CD4-positive, alpha-beta T cell (primary cell): ENCODE measurements at regions not wholly inside any gene's neighbourhood (a gene's known extent, or its start where the extent isn't known, plus 50 kb on each side); places are given as distances from the start of the nearest gene placed in this dataset.

Source experiments
- ATAC-seq: fragments of 200-7000 bp; cut with Tn5 transposase; one replicate; pipeline ENCODE4 v1.10.0; 2022; ENCODE audit warnings: mild to moderate bottlenecking; ENCODE audit not compliant: poor library complexity
- CTCF ChIA-PET: fragments of 350-600 bp; sonication (Branson Sonifier 250); formaldehyde crosslinking; loops from one replicate; lab custom pipeline; 2021; ENCODE audit warnings: antibody characterized with exemption, inconsistent platforms; lab: Charles Lee
- POLR2A ChIA-PET: fragments of 350-600 bp; sonication (Branson Sonifier 250); formaldehyde crosslinking; loops from one replicate; lab custom pipeline; 2021; ENCODE audit warnings: antibody characterized with exemption, inconsistent platforms; lab: Charles Lee
- DNase-seq, 14 experiments: peaks; one replicate each; pipeline ENCODE4 v3.0.0-alpha.2; 2013 to 2020; ENCODE audit warnings: mixed read lengths in 2 of 14
- H3K27ac ChIP-seq, 2 donors: one replicate each; pipeline versions ENCODE4 v1.5.1 to v1.7.0; 2013; ENCODE audit warnings: low read length in 2 of 2, low read depth in 1 of 2, mild to moderate bottlenecking in 1 of 2
- H3K27me3 ChIP-seq, 2 experiments: 1 replicate in 1 of 2; 2 replicates in 1 of 2; pipeline versions ENCODE4 v1.6.1 to v1.7.0; 2013; ENCODE audit warnings: low read length in 2 of 2, control low read depth in 1 of 2, mild to moderate bottlenecking in 1 of 2, moderate library complexity in 1 of 2; ENCODE audit not compliant: insufficient read depth in 2 of 2, control insufficient read depth in 1 of 2
- H3K36me3 ChIP-seq: one replicate; pipeline ENCODE4 v1.6.1; 2013; ENCODE audit warnings: low read length, control low read depth; ENCODE audit not compliant: insufficient read depth
- H3K4me1 ChIP-seq: one replicate; pipeline ENCODE4 v1.6.1; 2013; ENCODE audit warnings: low read length, control low read depth; ENCODE audit not compliant: insufficient read depth
- H3K4me3 ChIP-seq: one replicate; pipeline ENCODE4 v1.5.1; 2013; ENCODE audit warnings: mild to moderate bottlenecking, low read length, moderate library complexity
- H3K9me3 ChIP-seq, 2 experiments: 1 replicate in 1 of 2; 2 replicates in 1 of 2; pipeline versions ENCODE4 v1.6.1 to v1.7.0; 2013; ENCODE audit warnings: low read length in 2 of 2, mild to moderate bottlenecking in 2 of 2, control low read depth in 1 of 2, moderate library complexity in 1 of 2; ENCODE audit not compliant: control insufficient read depth in 1 of 2, insufficient read depth in 1 of 2
- H3K27ac Mint-ChIP-seq: one replicate; pipeline ENCODE4 v1.8.0; 2020; ENCODE audit warnings: mixed read lengths
- H3K27me3 Mint-ChIP-seq: one replicate; pipeline ENCODE4 v1.8.0; 2021; ENCODE audit warnings: mixed read lengths
- H3K36me3 Mint-ChIP-seq: one replicate; pipeline ENCODE4 v1.8.0; 2021; ENCODE audit warnings: low read depth, mixed read lengths
- H3K4me1 Mint-ChIP-seq: one replicate; pipeline ENCODE4 v1.8.0; 2021; ENCODE audit warnings: low read depth, mixed read lengths
- H3K4me3 Mint-ChIP-seq: one replicate; pipeline ENCODE4 v1.8.0; 2020; ENCODE audit warnings: mild to moderate bottlenecking, mixed read lengths
- H3K9me3 Mint-ChIP-seq: one replicate; pipeline ENCODE4 v1.8.0; 2020; ENCODE audit warnings: mixed read lengths
- intact Hi-C, 2 experiments: fragments of 100-400 bp; cut with DNase I in 1 of 2; cut with micrococcal nuclease in 1 of 2; formaldehyde crosslinking; loops; one replicate each; pipeline versions ENCODE4 v1.15.1 to v1.9.0; 2023 to 2025; cut with DNase I, micrococcal nuclease
- TF ChIP-seq, protein P1 (sequence below): fragments of 200-600 bp; IDR thresholded peaks from one replicate; pipeline ENCODE4 v1.8.0; 2022; ENCODE audit warnings: antibody characterized with exemption, mild to moderate bottlenecking

DNA sequence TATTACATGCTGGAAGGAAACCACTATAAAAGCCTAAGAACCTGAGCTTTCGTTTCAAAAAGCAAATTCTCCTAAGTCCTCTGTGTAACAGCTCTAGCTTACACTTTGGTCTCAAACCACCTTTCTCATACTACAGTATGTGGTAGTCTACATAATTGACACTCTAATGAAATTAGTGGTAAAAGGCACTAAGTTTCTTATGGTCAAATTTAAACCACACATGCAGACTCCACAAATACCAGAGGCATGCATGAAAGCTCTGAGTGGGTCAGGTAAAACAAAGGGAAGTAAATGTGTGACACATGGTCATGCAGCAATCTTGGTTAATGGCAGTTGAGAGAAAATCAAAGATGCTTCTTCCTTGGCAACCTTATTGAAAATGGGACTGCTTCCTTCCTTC, 187.8 kb downstream of the CCNG2 start:
- TF ChIP-seq, protein P1, sequence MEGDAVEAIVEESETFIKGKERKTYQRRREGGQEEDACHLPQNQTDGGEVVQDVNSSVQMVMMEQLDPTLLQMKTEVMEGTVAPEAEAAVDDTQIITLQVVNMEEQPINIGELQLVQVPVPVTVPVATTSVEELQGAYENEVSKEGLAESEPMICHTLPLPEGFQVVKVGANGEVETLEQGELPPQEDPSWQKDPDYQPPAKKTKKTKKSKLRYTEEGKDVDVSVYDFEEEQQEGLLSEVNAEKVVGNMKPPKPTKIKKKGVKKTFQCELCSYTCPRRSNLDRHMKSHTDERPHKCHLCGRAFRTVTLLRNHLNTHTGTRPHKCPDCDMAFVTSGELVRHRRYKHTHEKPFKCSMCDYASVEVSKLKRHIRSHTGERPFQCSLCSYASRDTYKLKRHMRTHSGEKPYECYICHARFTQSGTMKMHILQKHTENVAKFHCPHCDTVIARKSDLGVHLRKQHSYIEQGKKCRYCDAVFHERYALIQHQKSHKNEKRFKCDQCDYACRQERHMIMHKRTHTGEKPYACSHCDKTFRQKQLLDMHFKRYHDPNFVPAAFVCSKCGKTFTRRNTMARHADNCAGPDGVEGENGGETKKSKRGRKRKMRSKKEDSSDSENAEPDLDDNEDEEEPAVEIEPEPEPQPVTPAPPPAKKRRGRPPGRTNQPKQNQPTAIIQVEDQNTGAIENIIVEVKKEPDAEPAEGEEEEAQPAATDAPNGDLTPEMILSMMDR, result no peak
- H3K4me3 Mint-ChIP-seq, result no peak overlapping the region
- peaks cover 0 to 10% of the 10 kb centered on the region in 2 experiments for H3K9me3 ChIP-seq
- CTCF ChIA-PET, result no interaction called here
- H3K27ac Mint-ChIP-seq, result no peak overlapping the region
- DNase-seq (no peak), ATAC-seq (no peak)
- no peaks in the 10 kb centered on the region for H3K4me1 Mint-ChIP-seq
- H3K27me3 ChIP-seq, result peaks cover 0 to 5% of the 10 kb centered on the region in 2 experiments
- no peaks in the 10 kb centered on the region for H3K36me3 Mint-ChIP-seq
- POLR2A ChIA-PET, result no interaction called here
- H3K36me3 ChIP-seq, result no peaks in the 10 kb centered on the region
- no peak overlapping the region for H3K4me3 ChIP-seq
- no peak overlapping the region for H3K27ac ChIP-seq
- no peaks in the 10 kb centered on the region for H3K4me1 ChIP-seq
- peaks cover 23% of the 10 kb centered on the region for H3K27me3 Mint-ChIP-seq
- H3K9me3 Mint-ChIP-seq, result peaks cover 6% of the 10 kb centered on the region
- intact Hi-C loops, result no loop called here

DNA sequence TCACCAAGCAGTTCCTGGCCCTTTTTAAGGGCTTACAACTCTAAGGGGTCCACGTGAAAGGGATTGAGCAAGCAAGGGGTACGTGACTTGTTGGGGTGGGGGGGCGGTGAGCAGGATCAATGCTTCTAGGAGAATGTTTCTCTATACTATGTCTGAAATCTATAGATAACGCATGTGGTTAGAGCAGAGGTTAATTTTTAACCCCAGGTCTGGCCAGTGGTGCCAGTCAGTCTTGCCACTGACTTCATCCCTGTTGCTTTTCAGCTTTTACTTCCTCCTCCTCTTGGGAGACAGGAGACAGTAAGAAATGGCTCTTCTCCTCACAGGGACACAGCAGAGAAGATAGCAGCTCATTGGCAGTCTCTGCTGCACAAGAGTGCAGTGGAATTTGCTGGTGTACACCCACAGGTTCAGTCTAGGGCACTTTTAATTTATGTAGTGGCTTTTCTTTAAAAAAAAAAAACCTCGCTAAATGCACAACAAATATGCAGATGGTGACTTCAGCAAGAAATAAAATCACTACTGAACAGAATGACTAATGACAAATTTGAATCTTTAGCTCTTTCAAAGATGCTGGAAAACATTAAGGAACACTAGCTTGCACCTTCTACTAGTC, 190.5 kb downstream of the CCNG2 start:
- TF ChIP-seq, protein P1, result no peak
- Mint-ChIP-seq H3K27ac (no peak overlapping the region), H3K27me3 (peaks cover 7% of the 10 kb centered on the region), H3K36me3 (no peaks in the 10 kb centered on the region), H3K4me1 (no peaks in the 10 kb centered on the region), H3K9me3 (peaks cover 2% of the 10 kb centered on the region), H3K4me3 (no peak overlapping the region)
- ChIA-PET CTCF (no interaction called here), POLR2A (no interaction called here)
- no peak for DNase-seq
- no peaks in the 10 kb centered on the region for H3K36me3 ChIP-seq
- peaks cover 0 to 5% of the 10 kb centered on the region in 2 experiments for H3K27me3 ChIP-seq
- intact Hi-C loops, result no loop called here
- peaks cover 0 to 4% of the 10 kb centered on the region in 2 experiments for H3K9me3 ChIP-seq
- H3K4me1 ChIP-seq, result no peaks in the 10 kb centered on the region
- H3K27ac ChIP-seq, result no peak overlapping the region
- ATAC-seq, result no peak
- no peak overlapping the region for H3K4me3 ChIP-seq

DNA sequence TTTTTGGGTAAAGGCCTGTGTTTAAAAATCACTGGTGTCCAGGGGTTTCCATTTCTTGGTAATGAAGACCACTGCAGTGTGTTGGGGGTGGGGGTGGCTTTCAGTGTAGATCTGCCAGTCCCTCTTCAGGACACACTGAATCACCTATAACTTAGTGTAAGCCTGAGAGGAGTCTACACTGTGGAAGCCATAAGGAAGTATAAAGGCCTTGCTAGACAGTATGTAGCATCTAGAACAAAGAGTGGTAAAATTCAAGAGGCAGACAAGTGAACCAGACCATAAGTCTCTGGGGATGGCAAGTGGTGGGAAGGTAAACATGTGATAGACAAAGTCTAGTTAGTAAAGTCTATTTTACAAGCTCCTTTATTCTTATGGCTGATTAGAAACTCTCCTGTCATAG, 191.8 kb downstream of the CCNG2 start:
- POLR2A ChIA-PET, result no interaction called here
- Histone ChIP-seq H3K4me1 (no peaks in the 10 kb centered on the region), H3K4me3 (no peak overlapping the region), H3K27me3 (peaks cover 0 to 5% of the 10 kb centered on the region in 2 experiments), H3K27ac (no peak overlapping the region), H3K36me3 (no peaks in the 10 kb centered on the region), H3K9me3 (no peaks in the 10 kb centered on the region)
- no peak overlapping the region for H3K4me3 Mint-ChIP-seq
- H3K36me3 Mint-ChIP-seq, result no peaks in the 10 kb centered on the region
- intact Hi-C loops, result no loop called here
- H3K9me3 Mint-ChIP-seq, result no peaks in the 10 kb centered on the region
- TF ChIP-seq, protein P1, result no peak
- ATAC-seq (no peak), DNase-seq (no peak)
- no peak overlapping the region for H3K27ac Mint-ChIP-seq
- no peaks in the 10 kb centered on the region for H3K4me1 Mint-ChIP-seq
- CTCF ChIA-PET, result no interaction called here
- H3K27me3 Mint-ChIP-seq, result peaks cover 7% of the 10 kb centered on the region
